GM21390 (cell line): ENCODE measurements at regions not wholly inside any gene's neighbourhood (a gene's known extent, or its start where the extent isn't known, plus 50 kb on each side); places are given as distances from the start of the nearest gene placed in this dataset.
"Not testable (repeated sequence)": the region's sequence is repeated elsewhere in the genome, so short reads cannot be mapped to it uniquely, and the experiment has no call there.

Experiments used
- ATAC-seq: cut with Tn5 transposase; IDR thresholded peaks from one replicate; pipeline ENCODE4 v1.9.1; 2021; ENCODE audit not compliant: unreplicated experiment

DNA sequence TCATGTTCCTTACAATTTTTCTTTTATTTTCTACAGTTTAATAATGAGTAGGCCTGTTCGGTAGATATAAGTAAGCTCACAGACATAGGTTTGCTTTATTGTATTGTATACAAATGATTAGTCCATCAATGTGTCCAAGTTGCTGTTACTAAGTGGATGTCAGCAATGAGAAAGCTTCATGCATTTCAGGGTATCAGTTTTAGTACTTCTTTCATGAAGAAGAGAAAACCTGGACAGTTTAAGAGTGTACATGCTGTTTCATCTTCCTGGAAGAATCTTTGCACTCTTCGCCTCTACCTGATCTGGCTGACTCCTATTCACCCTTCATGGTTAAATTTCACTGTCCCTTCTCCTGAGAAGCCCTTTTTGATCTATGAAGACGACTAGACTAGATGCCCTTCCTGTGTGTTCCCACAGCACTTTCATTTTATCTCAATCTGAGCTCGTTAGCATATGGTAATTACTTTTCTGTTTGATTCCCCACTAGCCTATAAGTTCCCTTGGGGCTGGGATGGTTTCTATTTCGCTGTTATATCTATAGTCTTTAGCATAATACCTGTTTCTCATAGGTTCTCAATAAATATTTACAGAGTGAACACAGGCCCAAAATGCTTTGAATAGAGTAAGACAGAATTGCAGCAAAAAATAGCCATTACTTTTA, 70.7 kb downstream of the CETN3 start:
- ATAC-seq = peak; percentile 91

DNA sequence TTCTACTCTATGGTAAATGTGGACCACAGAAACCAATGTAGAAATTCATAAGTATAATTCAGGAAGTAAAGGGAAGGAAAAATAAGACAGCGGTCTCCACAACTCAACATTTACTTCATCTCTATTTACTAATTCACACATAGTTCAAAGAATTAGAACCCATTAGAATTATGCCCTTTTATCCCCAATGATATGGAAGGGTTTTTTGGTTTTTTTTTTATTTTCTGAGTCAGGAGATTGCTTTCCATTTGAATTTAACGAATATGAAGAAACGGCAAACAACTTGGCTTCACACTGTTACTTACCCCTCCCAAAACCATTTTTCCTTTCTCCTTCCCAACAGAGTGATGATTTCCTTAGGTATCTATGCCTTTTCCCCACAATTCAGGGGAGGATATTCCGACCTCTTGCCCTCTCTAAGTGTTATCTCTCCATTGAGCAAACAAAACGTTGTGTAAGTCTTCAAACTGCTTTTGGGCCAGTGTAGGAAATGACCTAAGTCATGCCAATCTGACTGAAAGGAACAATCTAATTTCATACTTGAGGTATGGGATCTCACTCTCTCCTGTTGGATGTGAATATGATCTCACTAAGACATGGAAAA, 72.0 kb downstream of the CETN3 start:
- ATAC-seq = no peak

DNA sequence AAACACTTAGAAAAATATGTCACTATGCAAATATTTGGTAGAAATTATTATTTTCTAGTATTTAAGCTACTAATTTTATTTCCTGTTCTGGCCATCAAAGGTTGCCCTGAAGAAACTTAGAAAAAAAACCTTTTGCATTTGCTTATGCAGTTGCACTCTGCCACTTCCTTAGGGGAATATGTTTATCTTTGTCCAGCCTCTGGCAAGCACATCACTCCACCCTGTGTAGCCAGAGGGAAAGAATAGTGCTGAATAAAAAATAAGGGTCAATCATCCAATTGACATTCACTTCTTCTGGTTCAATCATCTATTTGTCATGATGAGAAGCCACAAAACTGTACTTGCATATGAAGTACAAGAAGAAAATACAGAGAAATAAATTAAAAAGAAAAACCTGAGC, 72.8 kb downstream of the CETN3 start:
- ATAC-seq = no peak

DNA sequence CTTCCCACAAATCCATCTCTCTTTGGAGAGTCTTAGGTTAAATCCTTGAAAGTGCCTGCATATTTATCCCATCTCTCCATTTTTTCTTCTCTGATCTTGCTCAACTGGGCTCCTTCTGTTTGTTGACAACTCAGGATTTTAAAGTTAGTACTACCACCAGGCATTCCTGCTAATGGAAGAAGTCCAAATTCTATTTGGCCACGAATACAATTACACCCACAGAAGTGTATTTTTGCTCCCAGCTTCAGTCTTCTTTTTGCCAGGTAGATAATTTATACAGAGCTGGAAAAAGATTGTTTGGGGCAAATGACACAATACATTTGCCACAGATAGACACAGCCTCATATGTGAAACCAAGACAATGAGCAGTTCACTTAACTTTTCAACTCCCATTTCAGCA, 74.8 kb downstream of the CETN3 start:
- ATAC-seq = no peak

DNA sequence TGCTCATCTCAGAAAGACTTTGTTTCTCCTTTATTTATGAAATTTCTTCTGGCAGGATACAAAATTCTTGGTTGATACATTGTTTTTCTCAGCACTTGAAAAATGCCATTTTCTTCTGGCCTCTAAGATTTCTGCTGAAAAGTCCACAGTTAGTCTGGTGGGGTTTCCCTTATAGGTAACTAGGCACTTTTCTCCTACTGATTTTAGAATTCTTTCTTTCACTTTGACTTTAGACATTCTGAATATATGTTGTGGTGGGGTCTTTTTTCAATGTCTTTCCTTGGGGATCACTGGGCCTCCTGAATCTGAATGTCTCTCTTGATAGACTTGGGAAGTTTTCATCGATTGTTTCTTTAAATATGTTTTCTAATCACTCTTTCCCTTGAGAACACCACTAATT, 79.6 kb downstream of the CETN3 start:
- no peak for ATAC-seq

DNA sequence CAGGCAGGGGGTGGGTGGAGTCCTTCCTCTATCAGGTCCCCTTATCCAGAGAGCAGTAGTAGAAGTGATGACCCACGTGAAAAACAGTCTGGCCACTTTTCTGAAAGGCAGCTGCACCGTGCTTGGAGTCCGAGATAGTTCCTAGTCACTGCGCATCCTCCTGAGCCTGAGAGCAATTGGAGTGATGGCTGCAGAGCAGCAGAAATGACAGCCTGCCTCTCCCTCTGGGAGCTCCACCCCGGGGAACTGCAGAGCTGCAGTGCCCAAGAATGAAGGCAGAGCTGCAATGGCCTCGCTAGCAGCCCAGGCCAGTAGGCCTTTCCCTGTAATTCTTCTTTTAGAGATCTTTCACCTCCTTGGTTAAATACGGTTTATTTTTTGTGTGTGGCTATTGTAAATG, 82.6 kb downstream of the CETN3 start:
- no peak for ATAC-seq

DNA sequence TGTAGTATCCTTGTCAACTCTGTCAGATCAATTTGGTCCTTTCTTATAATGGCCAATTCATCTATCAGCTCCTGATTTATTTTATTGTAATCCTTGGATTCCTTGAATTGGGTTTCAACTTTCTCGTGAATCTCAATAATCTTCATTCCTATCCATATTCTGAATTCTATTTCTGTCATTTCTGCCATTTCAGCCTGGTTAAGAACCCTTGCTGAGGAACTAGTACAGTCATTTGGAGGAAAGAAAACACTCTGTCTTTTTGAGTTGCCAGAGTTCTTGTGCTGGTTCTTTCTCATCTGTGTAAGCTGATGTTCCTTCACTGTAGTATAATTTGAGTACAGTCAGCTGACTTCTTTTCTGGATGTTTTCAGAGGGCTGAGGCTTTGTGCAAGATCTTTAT, 84.5 kb downstream of the CETN3 start:
- no peak for ATAC-seq

DNA sequence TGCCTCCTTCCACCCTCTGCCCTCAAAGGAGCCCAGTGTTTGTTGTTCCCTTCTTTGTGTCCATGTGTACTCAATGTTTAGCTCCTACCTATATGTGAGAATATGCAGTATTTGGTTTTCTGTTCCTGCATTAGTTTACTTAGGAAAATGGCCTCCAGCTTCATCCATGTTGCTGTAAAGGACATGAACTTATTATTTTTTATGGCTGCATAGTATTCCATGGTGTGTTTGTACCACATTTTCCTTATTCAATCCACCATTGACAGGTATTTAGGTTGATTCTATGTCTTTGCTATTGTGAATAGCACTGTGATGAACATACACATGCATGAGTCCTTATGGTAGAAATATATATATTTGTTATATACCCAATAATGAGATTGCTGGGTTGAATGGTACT, 89.2 kb downstream of the CETN3 start:
- not testable (repeated sequence) for ATAC-seq

DNA sequence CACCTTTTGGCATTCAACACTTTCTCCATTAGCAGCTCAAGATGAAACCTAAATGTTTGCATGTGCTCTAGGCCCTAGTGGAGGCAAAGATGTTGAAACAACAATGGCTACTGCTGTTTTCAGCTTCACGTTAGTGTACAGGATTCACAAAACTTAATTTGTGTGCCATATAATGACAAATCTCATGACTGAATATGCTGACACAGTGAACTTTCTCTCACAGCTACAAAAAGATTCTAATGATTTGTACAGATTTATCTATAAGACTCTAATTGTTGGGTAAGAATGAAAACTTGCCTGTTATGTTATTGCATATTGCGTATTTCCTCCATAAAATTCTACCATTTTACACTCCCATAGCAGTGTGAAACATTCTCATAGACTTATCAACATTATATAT, 97.5 kb downstream of the CETN3 start:
- ATAC-seq = no peak

DNA sequence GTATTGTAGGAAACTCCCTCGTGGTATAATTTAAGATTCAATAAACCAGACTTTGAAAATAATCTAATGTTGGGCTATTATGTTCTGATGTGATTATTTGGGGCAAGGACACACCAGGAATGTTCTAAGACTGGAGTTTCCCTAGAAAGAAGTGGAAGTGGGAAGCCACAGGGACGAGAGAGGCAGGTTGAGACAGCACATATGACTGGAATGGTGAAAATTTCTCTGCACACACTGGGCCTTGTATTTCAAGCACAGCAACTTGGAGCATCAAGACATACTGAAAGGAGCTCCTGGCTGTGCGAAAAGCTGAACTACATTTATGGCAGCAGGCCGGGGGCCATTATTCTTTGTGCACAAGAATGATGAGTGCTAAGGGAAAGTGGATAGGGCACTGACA, 98.2 kb downstream of the CETN3 start:
- no peak for ATAC-seq

DNA sequence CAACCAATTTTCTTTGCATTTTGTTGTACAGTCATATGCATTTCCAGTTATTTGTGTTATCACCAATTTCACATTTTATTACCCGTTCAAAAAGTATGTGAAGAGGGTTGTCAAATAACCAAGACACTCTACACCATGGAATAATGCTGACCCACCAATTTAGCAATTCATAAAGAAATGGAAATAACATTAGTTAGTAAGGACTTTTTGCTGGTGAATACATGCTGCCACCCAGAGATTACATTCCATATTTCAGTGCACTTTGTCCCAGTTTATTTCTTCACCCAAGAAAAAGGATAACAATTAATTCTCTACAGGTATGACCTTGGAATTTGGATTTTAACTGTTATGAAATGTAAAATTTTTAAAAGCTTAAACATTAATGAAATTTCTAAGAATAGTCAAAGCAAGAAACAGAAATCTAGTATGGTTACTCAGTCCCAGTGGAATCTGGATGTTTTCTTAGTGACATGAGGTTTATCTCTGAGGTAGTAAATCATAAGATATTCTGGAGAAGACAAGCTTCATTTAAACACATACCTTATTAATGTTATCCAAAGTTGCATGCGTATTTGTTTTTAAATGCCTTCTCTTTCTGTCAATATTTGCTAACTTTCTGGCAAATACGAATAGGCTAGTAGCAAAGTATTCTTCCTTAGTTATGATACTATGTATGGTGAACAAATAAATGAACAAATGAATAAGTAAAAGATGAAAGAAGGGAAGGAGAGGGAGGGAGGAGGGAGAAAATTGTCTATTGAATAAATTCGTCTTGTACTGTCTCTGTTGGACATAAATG, 100.6 kb downstream of the CETN3 start:
- ATAC-seq = no peak

DNA sequence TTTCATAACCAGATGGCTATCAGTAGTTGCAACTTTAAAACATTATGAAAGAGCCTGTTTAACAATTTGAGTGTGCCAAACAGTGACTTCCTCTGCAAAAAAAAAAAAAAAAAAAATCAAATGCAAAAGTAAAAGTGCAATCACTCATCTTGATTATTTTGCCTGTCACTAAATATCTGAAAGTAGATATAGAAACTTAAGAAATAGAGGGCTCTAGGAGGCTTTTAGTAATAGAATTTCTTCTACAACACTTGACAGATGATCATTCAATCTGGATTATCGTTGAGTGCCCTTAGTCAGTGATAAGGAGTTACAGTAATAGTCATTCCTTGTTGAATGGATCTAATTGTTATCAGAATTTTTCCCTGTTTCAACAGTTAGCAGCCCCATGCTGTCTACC, 101.8 kb downstream of the CETN3 start:
- ATAC-seq = no peak

DNA sequence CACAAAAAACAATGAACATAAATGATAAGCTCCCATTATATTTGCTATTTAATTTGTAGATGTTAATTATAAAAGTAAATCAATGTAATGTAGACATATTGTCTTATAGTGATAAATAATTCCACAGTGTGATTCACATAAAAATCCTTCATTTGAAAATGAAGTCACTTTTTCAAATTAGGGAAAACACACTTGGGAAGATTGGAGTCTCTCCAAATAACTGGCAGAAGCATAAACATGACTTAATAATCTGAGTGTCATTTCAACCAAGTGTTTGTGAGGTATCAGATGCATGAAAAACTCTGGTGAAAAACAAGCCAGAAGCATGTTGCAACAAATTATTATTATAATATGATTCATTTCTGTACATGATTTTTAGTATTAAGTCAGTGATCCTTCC, 102.2 kb downstream of the CETN3 start:
- no peak for ATAC-seq

DNA sequence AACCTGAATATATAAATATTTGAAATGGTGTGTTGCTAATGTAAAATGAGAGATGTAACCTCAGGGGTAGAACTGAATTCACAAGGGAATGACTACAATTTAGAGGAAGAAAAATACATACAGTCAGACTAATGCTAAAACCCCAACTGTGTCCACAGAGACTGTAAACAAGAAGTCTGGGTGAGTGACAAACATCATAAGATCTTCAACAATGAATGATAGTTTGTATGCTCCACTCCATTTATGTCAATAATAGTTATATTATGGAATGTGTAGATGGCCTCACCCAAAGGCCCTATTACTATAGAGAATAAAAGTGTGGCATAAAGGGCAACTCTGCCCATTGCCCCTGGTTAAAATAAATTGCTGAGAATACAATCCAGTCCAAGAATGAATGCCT, 102.9 kb downstream of the CETN3 start:
- ATAC-seq = no peak

DNA sequence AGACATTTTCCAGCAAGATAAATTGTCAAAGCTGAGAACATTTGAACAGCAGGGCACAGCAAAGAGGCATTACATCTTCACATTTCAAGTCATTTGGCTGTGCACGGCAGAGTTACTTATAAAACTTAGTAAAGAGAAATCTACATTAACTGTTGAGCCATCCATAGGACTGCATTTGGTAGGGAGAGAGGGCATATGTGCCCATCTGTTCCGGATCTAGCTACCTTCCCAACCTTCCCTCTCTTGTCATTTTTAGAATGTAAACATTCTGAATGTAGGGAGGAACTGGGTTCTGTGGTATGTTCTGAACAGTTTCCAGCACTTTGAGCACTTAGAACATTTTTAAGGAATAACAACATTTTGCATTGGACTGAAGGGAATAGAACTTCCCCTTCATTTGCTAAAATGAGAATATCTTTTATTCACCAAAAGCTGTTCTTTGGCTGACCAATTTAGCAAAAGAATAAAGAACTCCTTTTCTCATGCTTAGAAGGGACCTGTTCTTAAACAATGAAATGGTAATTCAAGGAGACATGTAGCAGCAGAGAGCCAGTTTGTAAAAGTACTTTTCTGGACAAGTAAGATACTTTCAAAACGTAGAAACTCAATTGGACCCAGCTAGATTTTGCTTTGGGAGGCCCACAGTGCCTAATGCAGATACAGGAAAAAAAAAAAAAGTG, 104.4 kb downstream of the CETN3 start:
- no peak for ATAC-seq

DNA sequence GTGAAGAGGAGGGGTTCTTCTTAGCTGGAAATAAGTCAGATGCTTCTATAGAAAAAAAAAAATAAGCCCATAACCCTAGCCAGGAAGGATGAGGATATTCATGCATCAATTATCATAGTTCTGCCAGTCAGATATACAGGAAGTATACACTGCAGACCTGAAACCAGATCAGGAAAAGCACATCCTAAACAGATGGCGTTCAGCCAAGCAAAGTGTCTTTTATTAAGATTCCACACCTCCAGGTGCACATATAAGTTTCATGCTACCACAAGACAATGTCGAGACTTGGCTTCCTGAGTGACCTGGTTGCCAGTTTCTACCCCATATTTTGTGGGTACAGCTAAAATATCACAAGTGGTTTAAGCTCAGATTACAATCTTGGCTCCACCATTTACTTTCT, 108.3 kb downstream of the CETN3 start:
- no peak for ATAC-seq

DNA sequence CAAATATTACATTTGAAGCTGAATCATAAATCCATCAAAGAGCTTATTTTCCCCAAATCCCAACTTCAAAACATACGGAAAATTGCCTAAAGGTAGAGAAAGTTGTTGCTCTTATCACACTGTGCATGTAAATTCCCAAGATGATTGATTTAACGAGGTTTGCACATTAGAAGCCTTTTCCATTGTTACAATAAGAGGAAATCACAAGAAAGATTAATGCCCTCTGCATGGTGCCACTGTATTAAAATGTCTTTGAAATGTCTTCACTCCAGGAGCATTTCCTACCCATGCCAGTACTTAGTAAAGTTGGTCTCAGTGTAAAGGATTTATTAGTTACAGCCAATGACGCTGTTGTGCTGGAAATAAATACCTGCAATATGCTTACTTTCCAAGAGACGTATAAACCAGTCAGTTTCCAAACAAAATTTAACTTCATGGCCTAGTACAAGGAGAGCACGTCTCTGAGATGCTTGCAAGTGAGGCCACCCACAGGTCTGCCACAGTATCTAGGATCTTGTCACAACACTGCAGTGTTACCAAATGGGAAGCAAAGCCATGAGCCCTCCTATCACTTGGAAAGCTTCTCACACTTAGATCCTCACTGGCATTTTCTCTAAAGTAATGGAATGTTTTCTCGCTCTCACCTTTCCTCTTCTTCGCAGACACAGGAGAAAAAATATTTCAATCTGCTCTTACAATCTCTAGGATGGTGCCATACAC, 112.4 kb downstream of the CETN3 start:
- no peak for ATAC-seq

DNA sequence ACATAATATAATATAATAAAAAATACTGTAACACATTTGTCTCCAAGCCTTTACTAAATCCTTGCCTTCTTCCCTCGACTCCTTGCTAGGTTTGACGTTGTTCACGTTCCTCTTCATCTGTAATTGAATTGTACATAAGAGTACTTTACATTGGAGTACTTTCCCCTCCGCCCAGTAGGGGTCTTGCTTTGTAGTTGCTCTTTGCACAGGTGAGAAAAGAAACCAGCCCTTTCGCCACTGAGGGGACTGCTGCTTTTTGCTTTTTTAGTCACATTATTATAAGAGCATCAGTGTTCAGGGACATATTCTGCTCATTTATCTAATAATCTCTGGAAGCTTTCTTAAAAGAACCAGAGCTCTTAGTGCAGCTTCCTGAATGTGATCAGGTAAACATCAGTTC, 115.0 kb downstream of the CETN3 start:
- no peak for ATAC-seq

DNA sequence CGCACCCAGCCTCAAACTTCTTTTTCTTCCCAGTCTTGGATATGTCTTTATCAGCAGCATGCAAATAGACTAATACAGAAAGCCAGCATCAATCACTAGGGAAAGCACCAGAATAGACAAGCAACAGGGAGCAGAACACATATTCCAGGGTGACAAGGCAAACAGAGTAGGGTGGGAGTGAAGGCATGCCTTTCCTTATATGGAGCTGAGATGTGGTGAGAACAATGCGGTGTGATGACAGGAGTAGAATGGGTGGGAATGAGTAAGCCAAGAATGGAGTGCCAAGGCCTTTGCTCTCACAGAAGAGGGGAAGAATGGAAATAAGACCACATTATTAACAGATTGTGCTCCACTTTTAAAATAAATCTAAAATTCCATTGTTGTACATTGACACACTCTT, 115.6 kb downstream of the CETN3 start:
- no peak for ATAC-seq

DNA sequence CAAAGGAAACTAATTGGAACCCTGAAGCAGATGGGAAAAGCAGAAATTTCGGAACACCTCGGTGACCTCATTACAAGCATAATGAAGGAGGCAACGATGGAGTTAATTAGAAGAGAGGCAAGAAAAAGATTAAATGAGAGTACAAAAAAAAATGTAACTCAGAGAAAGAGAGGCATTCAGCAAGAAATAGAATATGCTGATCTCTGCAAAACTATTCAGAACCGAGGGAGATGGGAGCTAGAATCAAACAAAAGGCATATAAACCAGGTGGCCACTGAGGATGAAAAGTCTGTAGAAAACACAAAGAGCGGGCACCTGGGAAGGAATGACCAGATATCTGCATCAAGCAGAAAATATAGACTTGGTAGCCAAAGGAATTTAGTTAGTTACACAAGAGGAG, 118.9 kb downstream of the CETN3 start:
- no peak for ATAC-seq

DNA sequence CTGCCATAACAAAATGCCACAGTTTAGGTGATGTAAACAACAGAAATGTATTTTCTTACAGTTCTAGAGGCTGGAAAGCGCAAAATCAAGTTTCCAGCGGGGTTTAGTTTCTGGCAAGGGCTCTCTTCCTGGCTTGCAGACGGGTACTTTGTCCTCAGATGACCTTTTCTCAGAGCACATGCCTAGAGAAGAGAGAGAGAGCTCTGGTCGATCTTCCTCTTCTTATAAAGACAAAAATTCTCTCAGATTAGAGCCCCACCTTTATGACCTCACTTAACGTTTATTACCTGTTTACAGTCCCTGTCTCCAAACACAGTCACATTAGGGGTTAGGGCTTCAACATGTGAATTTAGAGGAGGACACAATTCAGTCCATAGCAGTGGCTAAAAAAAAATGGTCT, 119.7 kb downstream of the CETN3 start:
- no peak for ATAC-seq
